Vagina (tissue), 2 donors: ENCODE measurements at regions not wholly inside any gene's neighbourhood (a gene's known extent, or its start where the extent isn't known, plus 50 kb on each side); places are given as distances from the start of the nearest gene placed in this dataset.

Experiments
- CTCF ChIP-seq, 3 experiments: fragments of 450-650 bp in 2 of 3; fragments of 200-600 bp in 1 of 3; sonication (generic) in 1 of 3; IDR thresholded peaks; one replicate each; pipeline ENCODE4 v1.5.1; 2017 to 2019; ENCODE audit warnings: antibody characterized with exemption in 3 of 3, mild to moderate bottlenecking in 2 of 3, moderate library complexity in 2 of 3
- POLR2A ChIP-seq, 2 donors: fragments of 450-650 bp; IDR thresholded peaks; one replicate each; pipeline ENCODE4 v1.6.1; 2017; ENCODE audit warnings: antibody characterized with exemption in 2 of 2, mild to moderate bottlenecking in 2 of 2, moderate library complexity in 2 of 2
- POLR2AphosphoS5 ChIP-seq, 2 donors: sonication (generic); formaldehyde crosslinking; IDR thresholded peaks; one replicate each; pipeline ENCODE4 v1.9.0; 2017; ENCODE audit warnings: antibody characterized with exemption in 2 of 2, mild to moderate bottlenecking in 2 of 2, low read depth in 1 of 2; ENCODE audit not compliant: insufficient read depth in 1 of 2

- no peak for TF ChIP-seq CTCF (IDR thresholded peaks at IDR 0.05)
- TF ChIP-seq POLR2A (IDR thresholded peaks at IDR 0.05): no peak
- no peak for TF ChIP-seq POLR2AphosphoS5 (IDR thresholded peaks at IDR 0.05; ENCODE audit: insufficient read depth in 1 of 2, low read depth in 1 of 2)
Observed at GRCh38 chr10:108413954-108414353, 1249.4 kb upstream of the SORCS1 start.
